GM10248 (cell line): ENCODE measurements at regions not wholly inside any gene's neighbourhood (a gene's known extent, or its start where the extent isn't known, plus 50 kb on each side); places are given as distances from the start of the nearest gene placed in this dataset.

ENCODE experiments used
- CTCF ChIA-PET: fragments of 300-600 bp; sonication (Branson Sonifier 250); formaldehyde crosslinking; extraction: SDS; loops from one replicate; lab custom pipeline; 2021; ENCODE audit warnings: antibody characterized with exemption; lab: Yijun Ruan, JAX
- POLR2A ChIA-PET: fragments of 350-650 bp; sonication (Branson Sonifier 250); formaldehyde crosslinking; extraction: SDS; loops from one replicate; lab custom pipeline; 2020; ENCODE audit warnings: antibody characterized with exemption; lab: Yijun Ruan, JAX
- DNase-seq: peaks from one replicate; pipeline ENCODE4 v3.0.0; 2012; ENCODE audit errors: extremely low spot score
- CTCF ChIP-seq: IDR thresholded peaks from 2 replicates; pipeline ENCODE4 v1.5.1; 2012; ENCODE audit warnings: mild to moderate bottlenecking, low read depth; ENCODE audit errors: extremely low read depth, missing control alignments, control extremely low read depth

- POLR2A ChIA-PET = no interaction called here
- no peak for TF ChIP-seq CTCF
- DNase-seq = no peak
- CTCF ChIA-PET = no interaction called here
These were observed 340.2 kb upstream of the NOVA1 start for GRCh38 chr14:26938054-26938453.

- no peak for DNase-seq
- CTCF ChIA-PET = no interaction called here
- no peak for TF ChIP-seq CTCF
- POLR2A ChIA-PET = no interaction called here
These were observed 341.9 kb upstream of the NOVA1 start for GRCh38 chr14:26939755-26940154.

GRCh38 chr14:26941521-26941920, 343.7 kb upstream of the NOVA1 start:
- no peak for TF ChIP-seq CTCF
- DNase-seq = no peak
- ChIA-PET CTCF (no interaction called here), POLR2A (no interaction called here)

- CTCF ChIA-PET = no interaction called here
- POLR2A ChIA-PET = no interaction called here
- no peak for TF ChIP-seq CTCF
- DNase-seq = no peak
These were observed 349.4 kb upstream of the NOVA1 start for GRCh38 chr14:26947265-26947664.

GRCh38 chr14:26959437-26959836, 361.6 kb upstream of the NOVA1 start:
- ChIA-PET CTCF (no interaction called here), POLR2A (no interaction called here)
- DNase-seq = no peak
- TF ChIP-seq CTCF = no peak

- POLR2A ChIA-PET = no interaction called here
- DNase-seq = no peak
- no peak for TF ChIP-seq CTCF
- CTCF ChIA-PET = no interaction called here
These were observed 362.3 kb upstream of the NOVA1 start for GRCh38 chr14:26959972-26960660.

GRCh38 chr14:26963711-26964110, 365.9 kb upstream of the NOVA1 start:
- ChIA-PET CTCF (no interaction called here), POLR2A (no interaction called here)
- TF ChIP-seq CTCF = no peak
- DNase-seq = no peak
